WTC11 (cell line): ENCODE measurements at regions not wholly inside any gene's neighbourhood (a gene's known extent, or its start where the extent isn't known, plus 50 kb on each side); places are given as distances from the start of the nearest gene placed in this dataset.

Experiments
- ATAC-seq: fragments of 200-7000 bp; cut with Tn5 transposase; 2 replicates; pipeline ENCODE4 v1.10.0; 2021; ENCODE audit warnings: mild to moderate bottlenecking, moderate library complexity
- CTCF ChIA-PET: fragments of 300-600 bp; sonication (Branson Sonifier 250); formaldehyde crosslinking; loops from one replicate; lab custom pipeline; 2021; ENCODE audit warnings: antibody characterized with exemption; lab: Charles Lee
- POLR2A ChIA-PET: fragments of 350-600 bp; sonication (Branson Sonifier 250); formaldehyde crosslinking; loops from one replicate; lab custom pipeline; 2021; ENCODE audit warnings: antibody characterized with exemption; lab: Charles Lee
- DNase-seq: peaks from one replicate; pipeline ENCODE4 v3.0.0; 2021; ENCODE audit warnings: low spot score
- H3K27ac Mint-ChIP-seq: 2 replicates; pipeline ENCODE4 v1.8.0; 2021; ENCODE audit warnings: mixed read lengths
- H3K27me3 Mint-ChIP-seq: 2 replicates; pipeline ENCODE4 v1.8.0; 2021; ENCODE audit warnings: low read depth, mild to moderate bottlenecking, moderate library complexity, mixed read lengths
- H3K36me3 Mint-ChIP-seq: 2 replicates; pipeline ENCODE4 v1.8.0; 2021; ENCODE audit warnings: mixed read lengths
- H3K4me1 Mint-ChIP-seq: 2 replicates; pipeline ENCODE4 v1.8.0; 2022; ENCODE audit warnings: mixed read lengths
- H3K4me3 Mint-ChIP-seq: 2 replicates; pipeline ENCODE4 v1.8.0; 2021; ENCODE audit warnings: mild to moderate bottlenecking, moderate library complexity, mixed read lengths
- H3K9me3 Mint-ChIP-seq: 2 replicates; pipeline ENCODE4 v1.8.0; 2021; ENCODE audit warnings: mixed read lengths
- AR ChIP-seq: fragments of 250-450 bp; sonication (Bioruptor Pico); IDR thresholded peaks from 2 replicates; pipeline ENCODE4 v1.9.0; 2021; ENCODE audit warnings: mild to moderate bottlenecking
- ATF6 ChIP-seq: sonication (generic); formaldehyde crosslinking; IDR thresholded peaks from 2 replicates; pipeline ENCODE4 v1.8.1; 2023; ENCODE audit warnings: mild to moderate bottlenecking, missing genetic modification reagents
- CDX4 ChIP-seq: fragments of 250-450 bp; sonication (Bioruptor Pico); IDR thresholded peaks from 2 replicates; pipeline ENCODE4 v1.9.0; 2021; ENCODE audit warnings: moderate library complexity, mild to moderate bottlenecking, inconsistent platforms, borderline replicate concordance
- E2F4 ChIP-seq: sonication (generic); formaldehyde crosslinking; IDR thresholded peaks from 2 replicates; pipeline ENCODE4 v1.8.1; 2022; ENCODE audit warnings: low read depth, mild to moderate bottlenecking, moderate library complexity, missing genetic modification reagents, borderline replicate concordance
- ETV6 ChIP-seq: sonication (generic); formaldehyde crosslinking; IDR thresholded peaks from 2 replicates; pipeline ENCODE4 v1.8.1; 2022; ENCODE audit warnings: mild to moderate bottlenecking, missing genetic modification reagents
- FOXP1 ChIP-seq: sonication (generic); formaldehyde crosslinking; IDR thresholded peaks from 2 replicates; pipeline ENCODE4 v1.8.0; 2022; ENCODE audit warnings: missing genetic modification reagents, mild to moderate bottlenecking, moderate library complexity, borderline replicate concordance
- GABPB1 ChIP-seq: sonication (generic); formaldehyde crosslinking; IDR thresholded peaks from 2 replicates; pipeline ENCODE4 v1.8.1; 2023; ENCODE audit warnings: mild to moderate bottlenecking, missing genetic modification reagents
- GRHL2 ChIP-seq: fragments of 250-450 bp; sonication (Bioruptor Pico); IDR thresholded peaks from 2 replicates; pipeline ENCODE4 v1.8.0; 2022; ENCODE audit warnings: mild to moderate bottlenecking, moderate library complexity; ENCODE audit not compliant: insufficient replicate concordance, severe bottlenecking
- MAX ChIP-seq: sonication (generic); formaldehyde crosslinking; IDR thresholded peaks from 2 replicates; pipeline ENCODE4 v1.8.0; 2022; ENCODE audit warnings: mild to moderate bottlenecking, missing genetic modification reagents
- PRDM15 ChIP-seq: sonication (generic); formaldehyde crosslinking; IDR thresholded peaks from 2 replicates; pipeline ENCODE4 v1.8.0; 2022; ENCODE audit warnings: missing genetic modification reagents
- TCF7 ChIP-seq: sonication (generic); formaldehyde crosslinking; IDR thresholded peaks from 2 replicates; pipeline ENCODE4 v1.8.0; 2022; ENCODE audit warnings: mild to moderate bottlenecking, low read depth, missing genetic modification reagents, moderate library complexity
- ZMAT4 ChIP-seq: fragments of 250-450 bp; sonication (Bioruptor Pico); IDR thresholded peaks from 2 replicates; pipeline ENCODE4 v1.9.0; 2021; ENCODE audit warnings: mild to moderate bottlenecking
- ZNF121 ChIP-seq: sonication (generic); formaldehyde crosslinking; IDR thresholded peaks from 2 replicates; pipeline ENCODE4 v1.8.0; 2023; ENCODE audit warnings: missing genetic modification reagents
- ZNF423 ChIP-seq: fragments of 250-450 bp; sonication (Bioruptor Pico); IDR thresholded peaks from 2 replicates; pipeline ENCODE4 v2.1.2; 2022; ENCODE audit warnings: mild to moderate bottlenecking, moderate library complexity
- ZNF425 ChIP-seq: fragments of 250-450 bp; sonication (Bioruptor Pico); conservative IDR thresholded peaks from 2 replicates; pipeline ENCODE4 v1.9.0; 2021; ENCODE audit warnings: mild to moderate bottlenecking
- ZNF512 ChIP-seq: sonication (generic); formaldehyde crosslinking; IDR thresholded peaks from 2 replicates; pipeline ENCODE4 v1.8.1; 2022; ENCODE audit warnings: missing genetic modification reagents, borderline replicate concordance
- ZSCAN18 ChIP-seq: fragments of 250-450 bp; sonication (Bioruptor Pico); IDR thresholded peaks from 2 replicates; pipeline ENCODE4 v2.1.2; 2022; ENCODE audit warnings: mild to moderate bottlenecking, moderate library complexity

- TF ChIP-seq ATF6 (CRISPR knock-in tag): no peak
These were observed 139.5 kb downstream of the BARX1 start (continued) for GRCh38 chr9:93815677-93816076.

- H3K9me3 Mint-ChIP-seq: 0 out of 2 replicates have a peak, but pooled peaks cover 5% of the 10 kb centered on the region
- no peak overlapping the region for H3K4me3 Mint-ChIP-seq
- CTCF ChIA-PET: interaction anchor here (1.0 to 3.7 kb wide), 20 partner anchors 10 to 398 kb away, joined by 3 to 36 read pairs (median 6); partner anchors contain the start of gene BARX1
- H3K27me3 Mint-ChIP-seq: peaks cover under 1% of the 10 kb centered on the region; the same call in 1 of the 2 replicates
- POLR2A ChIA-PET: no interaction called here
- H3K36me3 Mint-ChIP-seq: no peaks in the 10 kb centered on the region
- H3K27ac Mint-ChIP-seq: no peak overlapping the region
- peaks cover 36% of the 10 kb centered on the region for H3K4me1 Mint-ChIP-seq
- ATAC-seq (no peak), DNase-seq (no peak)
- no peak for TF ChIP-seq PRDM15 (CRISPR knock-in tag)
- no peak for TF ChIP-seq TCF7 (CRISPR knock-in tag)
- TF ChIP-seq GABPB1 (CRISPR knock-in tag): no peak
- no peak for TF ChIP-seq MAX
- TF ChIP-seq AR (CRISPR knock-in tag): no peak
- no peak for TF ChIP-seq FOXP1 (CRISPR knock-in tag)
- no peak for TF ChIP-seq CDX4 (CRISPR knock-in tag)
- TF ChIP-seq GRHL2 (CRISPR knock-in tag): no peak
- TF ChIP-seq ZMAT4 (CRISPR knock-in tag): no peak
- no peak for TF ChIP-seq ZNF512
- no peak for TF ChIP-seq ZNF425 (CRISPR knock-in tag)
- no peak for TF ChIP-seq ZNF423
- TF ChIP-seq E2F4 (CRISPR knock-in tag): no peak
- TF ChIP-seq ETV6: no peak
- no peak for TF ChIP-seq ZNF121 (CRISPR knock-in tag)
- no peak for TF ChIP-seq ZSCAN18
These were observed 140.0 kb downstream of the BARX1 start for GRCh38 chr9:93815135-93815534.
